PFSK-1 (cell line): ENCODE measurements at regions not wholly inside any gene's neighbourhood (a gene's known extent, or its start where the extent isn't known, plus 50 kb on each side); places are given as distances from the start of the nearest gene placed in this dataset.

Source experiments
- POLR2AphosphoS5 ChIP-seq: IDR thresholded peaks from 2 replicates; pipeline ENCODE4 v1.6.1; 2012; ENCODE audit warnings: low read depth, mild to moderate bottlenecking, control low read depth, low read length, moderate library complexity
- SIN3A ChIP-seq: IDR thresholded peaks from 2 replicates; pipeline ENCODE4 v1.6.1; 2012; ENCODE audit warnings: mild to moderate bottlenecking, low read length, moderate library complexity, borderline replicate concordance; ENCODE audit not compliant: insufficient read depth
- TF ChIP-seq, protein P1 (sequence below), 2 experiments: IDR thresholded peaks; 2 replicates each; pipeline versions ENCODE4 v1.6.1 to v1.8.0; 2011 to 2012; ENCODE audit warnings: low read depth in 2 of 2, low read length in 2 of 2, control low read depth in 1 of 2, inconsistent platforms in 1 of 2, mild to moderate bottlenecking in 1 of 2, moderate library complexity in 1 of 2; ENCODE audit not compliant: insufficient read depth in 1 of 2

DNA sequence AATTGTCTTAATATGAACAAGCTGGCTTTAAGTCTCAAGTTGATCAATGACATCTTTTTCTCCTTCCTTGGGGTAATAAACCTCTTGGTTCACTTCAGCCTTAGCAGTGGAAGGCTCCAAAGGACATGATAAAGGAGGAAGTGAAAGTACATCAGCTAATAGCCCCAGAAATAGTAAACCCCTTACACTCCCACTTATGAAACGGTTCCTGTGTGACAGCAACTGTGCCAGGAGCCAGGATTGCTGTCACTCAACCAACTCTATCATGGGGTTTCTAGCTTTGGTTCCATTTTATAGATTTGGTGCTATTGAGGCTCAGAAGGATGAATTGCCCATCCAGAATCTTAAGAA lies 216.7 kb downstream of the ABHD5 start:
- TF ChIP-seq, protein P1, sequence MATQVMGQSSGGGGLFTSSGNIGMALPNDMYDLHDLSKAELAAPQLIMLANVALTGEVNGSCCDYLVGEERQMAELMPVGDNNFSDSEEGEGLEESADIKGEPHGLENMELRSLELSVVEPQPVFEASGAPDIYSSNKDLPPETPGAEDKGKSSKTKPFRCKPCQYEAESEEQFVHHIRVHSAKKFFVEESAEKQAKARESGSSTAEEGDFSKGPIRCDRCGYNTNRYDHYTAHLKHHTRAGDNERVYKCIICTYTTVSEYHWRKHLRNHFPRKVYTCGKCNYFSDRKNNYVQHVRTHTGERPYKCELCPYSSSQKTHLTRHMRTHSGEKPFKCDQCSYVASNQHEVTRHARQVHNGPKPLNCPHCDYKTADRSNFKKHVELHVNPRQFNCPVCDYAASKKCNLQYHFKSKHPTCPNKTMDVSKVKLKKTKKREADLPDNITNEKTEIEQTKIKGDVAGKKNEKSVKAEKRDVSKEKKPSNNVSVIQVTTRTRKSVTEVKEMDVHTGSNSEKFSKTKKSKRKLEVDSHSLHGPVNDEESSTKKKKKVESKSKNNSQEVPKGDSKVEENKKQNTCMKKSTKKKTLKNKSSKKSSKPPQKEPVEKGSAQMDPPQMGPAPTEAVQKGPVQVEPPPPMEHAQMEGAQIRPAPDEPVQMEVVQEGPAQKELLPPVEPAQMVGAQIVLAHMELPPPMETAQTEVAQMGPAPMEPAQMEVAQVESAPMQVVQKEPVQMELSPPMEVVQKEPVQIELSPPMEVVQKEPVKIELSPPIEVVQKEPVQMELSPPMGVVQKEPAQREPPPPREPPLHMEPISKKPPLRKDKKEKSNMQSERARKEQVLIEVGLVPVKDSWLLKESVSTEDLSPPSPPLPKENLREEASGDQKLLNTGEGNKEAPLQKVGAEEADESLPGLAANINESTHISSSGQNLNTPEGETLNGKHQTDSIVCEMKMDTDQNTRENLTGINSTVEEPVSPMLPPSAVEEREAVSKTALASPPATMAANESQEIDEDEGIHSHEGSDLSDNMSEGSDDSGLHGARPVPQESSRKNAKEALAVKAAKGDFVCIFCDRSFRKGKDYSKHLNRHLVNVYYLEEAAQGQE (IDR thresholded peaks at IDR 0.05; ENCODE audit: insufficient read depth in 1 of 2, low read depth in 2 of 2, low read length in 2 of 2) = no peak
- TF ChIP-seq POLR2AphosphoS5 (no peak), SIN3A (no peak)
